Memory B cell (primary cell): ENCODE measurements at regions not wholly inside any gene's neighbourhood (a gene's known extent, or its start where the extent isn't known, plus 50 kb on each side); places are given as distances from the start of the nearest gene placed in this dataset.
A peak's percentile ranks its signal among the peaks of the same experiment; 100 is the strongest.

Experiments
- ATAC-seq: fragments of 150-1000 bp; cut with Tn5 transposase; 2 replicates; pipeline ENCODE4 v1.10.0; 2021; ENCODE audit warnings: low read depth, mild to moderate bottlenecking, moderate library complexity
- DNase-seq, 2 donors: peaks; one replicate each; pipeline ENCODE4 v3.0.0; 2022; ENCODE audit warnings: low spot score in 2 of 2
- H3K27ac Mint-ChIP-seq: one replicate; pipeline ENCODE4 v1.8.0; 2022; ENCODE audit warnings: mild to moderate bottlenecking, moderate library complexity, mixed read lengths
- H3K27me3 Mint-ChIP-seq: one replicate; pipeline ENCODE4 v1.8.0; 2022; ENCODE audit warnings: mixed read lengths
- H3K36me3 Mint-ChIP-seq: one replicate; pipeline ENCODE4 v1.8.0; 2022; ENCODE audit warnings: mild to moderate bottlenecking, mixed read lengths
- H3K4me1 Mint-ChIP-seq: one replicate; pipeline ENCODE4 v1.8.0; 2022; ENCODE audit warnings: mixed read lengths
- H3K4me3 Mint-ChIP-seq: one replicate; pipeline ENCODE4 v1.8.0; 2022; ENCODE audit warnings: mild to moderate bottlenecking, moderate library complexity, mixed read lengths
- H3K9me3 Mint-ChIP-seq: one replicate; pipeline ENCODE4 v1.8.0; 2022; ENCODE audit warnings: mixed read lengths

GRCh38 chr10:123529146-123529760 is 136.9 kb upstream of the GPR26 start:
- H3K9me3 Mint-ChIP-seq: peaks cover 4% of the 10 kb centered on the region
- no peak overlapping the region for H3K4me3 Mint-ChIP-seq
- H3K27me3 Mint-ChIP-seq: peaks cover 2% of the 10 kb centered on the region
- H3K36me3 Mint-ChIP-seq: peaks cover 2% of the 10 kb centered on the region
- H3K27ac Mint-ChIP-seq: no peak overlapping the region
- ATAC-seq (no peak), DNase-seq (no peak)
- no peaks in the 10 kb centered on the region for H3K4me1 Mint-ChIP-seq

GRCh38 chr10:123530166-123530870 is 135.8 kb upstream of the GPR26 start:
- no peak overlapping the region for H3K4me3 Mint-ChIP-seq
- peaks cover 4% of the 10 kb centered on the region for H3K9me3 Mint-ChIP-seq
- peaks cover 2% of the 10 kb centered on the region for H3K36me3 Mint-ChIP-seq
- DNase-seq (no peak), ATAC-seq (no peak)
- H3K4me1 Mint-ChIP-seq: peaks cover 1% of the 10 kb centered on the region
- no peak overlapping the region for H3K27ac Mint-ChIP-seq
- H3K27me3 Mint-ChIP-seq: peaks cover 2% of the 10 kb centered on the region

- peaks cover 26% of the 10 kb centered on the region for H3K4me1 Mint-ChIP-seq
Observed at GRCh38 chr10:123535386-123535785, 130.8 kb upstream of the GPR26 start.

GRCh38 chr10:123536176-123536845 is 129.8 kb upstream of the GPR26 start:
- no peak for ATAC-seq
- Mint-ChIP-seq H3K4me1 (peaks cover 26% of the 10 kb centered on the region), H3K27me3 (peaks cover 2% of the 10 kb centered on the region), H3K36me3 (peaks cover 2% of the 10 kb centered on the region), H3K27ac (peak overlapping the region; percentile 2), H3K4me3 (no peak overlapping the region), H3K9me3 (peaks cover 4% of the 10 kb centered on the region)
- no peak for DNase-seq

More at GRCh38 chr10:123535386-123535785, 130.8 kb upstream of the GPR26 start:
- ATAC-seq: no peak
- peaks cover 2% of the 10 kb centered on the region for H3K27me3 Mint-ChIP-seq
- H3K36me3 Mint-ChIP-seq: peaks cover 2% of the 10 kb centered on the region
- H3K4me3 Mint-ChIP-seq: no peak overlapping the region
- H3K27ac Mint-ChIP-seq: no peak overlapping the region
- DNase-seq: no peak
- H3K9me3 Mint-ChIP-seq: peaks cover 4% of the 10 kb centered on the region

GRCh38 chr10:123537188-123537961 is 128.8 kb upstream of the GPR26 start:
- peaks cover 2% of the 10 kb centered on the region for H3K9me3 Mint-ChIP-seq
- H3K4me3 Mint-ChIP-seq: peak overlapping the region; percentile 9
- H3K27me3 Mint-ChIP-seq: no peaks in the 10 kb centered on the region
- H3K27ac Mint-ChIP-seq: peak overlapping the region; percentile 29
- peaks cover 26% of the 10 kb centered on the region for H3K4me1 Mint-ChIP-seq
- no peak for ATAC-seq
- H3K36me3 Mint-ChIP-seq: no peaks in the 10 kb centered on the region
- DNase-seq: no peak

- Mint-ChIP-seq H3K36me3 (no peaks in the 10 kb centered on the region), H3K27me3 (no peaks in the 10 kb centered on the region), H3K4me3 (no peak overlapping the region), H3K27ac (no peak overlapping the region), H3K4me1 (peaks cover 26% of the 10 kb centered on the region), H3K9me3 (no peaks in the 10 kb centered on the region)
- DNase-seq (no peak), ATAC-seq (no peak)
Observed at GRCh38 chr10:123538401-123539320, 127.5 kb upstream of the GPR26 start.

- DNase-seq (no peak), ATAC-seq (no peak)
- H3K36me3 Mint-ChIP-seq: peaks cover 4% of the 10 kb centered on the region
- peaks cover 10% of the 10 kb centered on the region for H3K9me3 Mint-ChIP-seq
- peaks cover 2% of the 10 kb centered on the region for H3K27me3 Mint-ChIP-seq
- no peaks in the 10 kb centered on the region for H3K4me1 Mint-ChIP-seq
- no peak overlapping the region for H3K4me3 Mint-ChIP-seq
- H3K27ac Mint-ChIP-seq: no peak overlapping the region
Observed at GRCh38 chr10:123544986-123545385, 121.2 kb upstream of the GPR26 start.

- ATAC-seq (no peak), DNase-seq (no peak)
- peaks cover 6% of the 10 kb centered on the region for H3K27me3 Mint-ChIP-seq
- H3K27ac Mint-ChIP-seq: no peak overlapping the region
- H3K36me3 Mint-ChIP-seq: peaks cover 4% of the 10 kb centered on the region
- H3K4me1 Mint-ChIP-seq: no peaks in the 10 kb centered on the region
- no peak overlapping the region for H3K4me3 Mint-ChIP-seq
- H3K9me3 Mint-ChIP-seq: peaks cover 10% of the 10 kb centered on the region
Observed at GRCh38 chr10:123548770-123549169, 117.4 kb upstream of the GPR26 start.

- Mint-ChIP-seq H3K4me1 (no peaks in the 10 kb centered on the region), H3K27ac (no peak overlapping the region), H3K27me3 (peaks cover 8% of the 10 kb centered on the region), H3K36me3 (peaks cover 3% of the 10 kb centered on the region), H3K9me3 (peaks cover 4% of the 10 kb centered on the region), H3K4me3 (no peak overlapping the region)
- no peak for ATAC-seq
- DNase-seq: no peak
Observed at GRCh38 chr10:123549761-123550454, 116.2 kb upstream of the GPR26 start.

GRCh38 chr10:123550675-123551096 is 115.5 kb upstream of the GPR26 start:
- H3K9me3 Mint-ChIP-seq: peaks cover under 1% of the 10 kb centered on the region
- peaks cover 6% of the 10 kb centered on the region for H3K27me3 Mint-ChIP-seq
- no peak for DNase-seq
- no peaks in the 10 kb centered on the region for H3K4me1 Mint-ChIP-seq
- H3K27ac Mint-ChIP-seq: no peak overlapping the region
- ATAC-seq: no peak
- H3K36me3 Mint-ChIP-seq: peaks cover 1% of the 10 kb centered on the region
- H3K4me3 Mint-ChIP-seq: no peak overlapping the region

- Mint-ChIP-seq H3K4me3 (no peak overlapping the region), H3K27me3 (peaks cover 8% of the 10 kb centered on the region), H3K4me1 (no peaks in the 10 kb centered on the region), H3K36me3 (no peaks in the 10 kb centered on the region), H3K27ac (no peak overlapping the region), H3K9me3 (no peaks in the 10 kb centered on the region)
- no peak for DNase-seq
- no peak for ATAC-seq
Observed at GRCh38 chr10:123551259-123551658, 114.9 kb upstream of the GPR26 start.

GRCh38 chr10:123552760-123553554 is 113.2 kb upstream of the GPR26 start:
- H3K4me1 Mint-ChIP-seq: no peaks in the 10 kb centered on the region
- no peak overlapping the region for H3K27ac Mint-ChIP-seq
- H3K27me3 Mint-ChIP-seq: peaks cover 8% of the 10 kb centered on the region
- H3K9me3 Mint-ChIP-seq: no peaks in the 10 kb centered on the region
- ATAC-seq (no peak), DNase-seq (no peak)
- no peaks in the 10 kb centered on the region for H3K36me3 Mint-ChIP-seq
- H3K4me3 Mint-ChIP-seq: no peak overlapping the region
